Small intestine (tissue), 7 donors: ENCODE measurements at regions not wholly inside any gene's neighbourhood (a gene's known extent, or its start where the extent isn't known, plus 50 kb on each side); places are given as distances from the start of the nearest gene placed in this dataset.

Experiments used
- DNase-seq, 2 donors: peaks; one replicate each; pipeline versions ENCODE4 v3.0.0 to v3.0.0-alpha.2; 2013
- FAIRE-seq: peaks from 2 replicates; lab custom pipeline; 2012; peaks lifted over from hg19 to GRCh38; lab: Jason Lieb, UNC
- H3K27ac ChIP-seq, 3 donors: one replicate each; pipeline ENCODE4 v1.5.1; 2013; ENCODE audit warnings: low read length in 2 of 3, mild to moderate bottlenecking in 2 of 3, control low read depth in 1 of 3, inconsistent platforms in 1 of 3, low read depth in 1 of 3, moderate library complexity in 1 of 3
- H3K27me3 ChIP-seq, 3 donors: one replicate each; pipeline ENCODE4 v1.6.1; 2013; ENCODE audit warnings: low read length in 3 of 3, inconsistent platforms in 1 of 3; ENCODE audit not compliant: control insufficient read depth in 3 of 3, insufficient read depth in 3 of 3
- H3K36me3 ChIP-seq, 3 donors: one replicate each; pipeline ENCODE4 v1.6.1; 2013; ENCODE audit warnings: low read length in 3 of 3, inconsistent platforms in 1 of 3, low read depth in 1 of 3, mild to moderate bottlenecking in 1 of 3, moderate library complexity in 1 of 3; ENCODE audit not compliant: control insufficient read depth in 3 of 3, insufficient read depth in 2 of 3
- H3K4me1 ChIP-seq, 3 donors: one replicate each; pipeline ENCODE4 v1.6.1; 2013; ENCODE audit warnings: low read length in 2 of 3, inconsistent platforms in 1 of 3, low read depth in 1 of 3, mild to moderate bottlenecking in 1 of 3, moderate library complexity in 1 of 3; ENCODE audit not compliant: control insufficient read depth in 3 of 3, insufficient read depth in 2 of 3
- H3K4me3 ChIP-seq, 3 donors: one replicate each; pipeline ENCODE4 v1.5.1; 2013; ENCODE audit warnings: low read length in 3 of 3, control low read depth in 1 of 3, inconsistent platforms in 1 of 3, low read depth in 1 of 3, mild to moderate bottlenecking in 1 of 3, moderate library complexity in 1 of 3
- H3K9me3 ChIP-seq, 2 donors: one replicate each; pipeline ENCODE4 v1.6.1; 2013; ENCODE audit warnings: low read depth in 1 of 2, low read length in 1 of 2; ENCODE audit not compliant: control insufficient read depth in 2 of 2, insufficient read depth in 1 of 2
- WGBS, 3 donors: extraction: QIAGEN DNeasy Blood & Tissue Kit; methylation state at CpG; one replicate each; pipeline ENCODE4 v1.1.7; 2013; 5-methylcytosine and 5-hydroxymethylcytosine counted together
- donor health status: healthy with polysubstance abuse.
- donor health status: control.
- donor health status: control.
- donor health status: Bipolar disorder and iron deficiency.
- donor health status: healthy.

GRCh38 chr16:54998834-54999233, 68.2 kb downstream of the IRX5 start:
- Histone ChIP-seq H3K27me3 (peaks cover 0 to 7% (median 3%) of the 10 kb centered on the region in 3 donors), H3K4me1 (no peaks in the 10 kb centered on the region), H3K9me3 (no peaks in the 10 kb centered on the region), H3K36me3 (no peaks in the 10 kb centered on the region), H3K4me3 (no peak overlapping the region), H3K27ac (no peak overlapping the region)
- no peak for FAIRE-seq
- DNase-seq: no peak
- WGBS, 3 donors: 43 to 53% (median 44%) methylated on average over 1 of the region's 1 CpG

- DNase-seq: no peak
- WGBS, 3 donors: 66 to 70% (median 67%) methylated on average over 11 of the region's 11 CpGs
These were observed 68.8 kb downstream of the IRX5 start for GRCh38 chr16:54999481-54999880.

GRCh38 chr16:55000595-55000994, 69.9 kb downstream of the IRX5 start:
- 53 to 59% (median 54%) methylated on average over 4 of the region's 4 CpGs for WGBS, 3 donors
- Histone ChIP-seq H3K9me3 (no peaks in the 10 kb centered on the region), H3K4me1 (no peaks in the 10 kb centered on the region), H3K27ac (no peak overlapping the region), H3K27me3 (peaks cover 0 to 7% (median 3%) of the 10 kb centered on the region in 3 donors), H3K36me3 (no peaks in the 10 kb centered on the region), H3K4me3 (no peak overlapping the region)
- FAIRE-seq (no peak), DNase-seq (no peak)

More at GRCh38 chr16:54999481-54999880, 68.8 kb downstream of the IRX5 start:
- Histone ChIP-seq H3K27me3 (peaks cover 0 to 7% (median 3%) of the 10 kb centered on the region in 3 donors), H3K36me3 (no peaks in the 10 kb centered on the region), H3K9me3 (no peaks in the 10 kb centered on the region), H3K4me3 (no peak overlapping the region), H3K4me1 (no peaks in the 10 kb centered on the region), H3K27ac (no peak overlapping the region)
- FAIRE-seq: no peak

GRCh38 chr16:55001931-55002330, 71.3 kb downstream of the IRX5 start:
- Histone ChIP-seq H3K27me3 (peaks cover 0 to 4% (median 3%) of the 10 kb centered on the region in 3 donors), H3K4me3 (no peak overlapping the region), H3K27ac (no peak overlapping the region), H3K4me1 (no peaks in the 10 kb centered on the region), H3K36me3 (no peaks in the 10 kb centered on the region), H3K9me3 (no peaks in the 10 kb centered on the region)
- FAIRE-seq: no peak
- 48 to 75% (median 72%) methylated on average over 1 of the region's 1 CpG for WGBS, 3 donors
- DNase-seq: no peak

GRCh38 chr16:55002419-55002818, 71.8 kb downstream of the IRX5 start:
- no peak overlapping the region for H3K27ac ChIP-seq
- no peak for FAIRE-seq
- peaks cover 0 to 4% (median 3%) of the 10 kb centered on the region in 3 donors for H3K27me3 ChIP-seq
- H3K36me3 ChIP-seq: no peaks in the 10 kb centered on the region
- 62 to 81% (median 75%) methylated on average over 5 of the region's 5 CpGs for WGBS, 3 donors
- H3K4me1 ChIP-seq: no peaks in the 10 kb centered on the region
- DNase-seq: no peak
- no peaks in the 10 kb centered on the region for H3K9me3 ChIP-seq
- no peak overlapping the region for H3K4me3 ChIP-seq

- peaks cover 0 to 4% (median 3%) of the 10 kb centered on the region in 3 donors for H3K27me3 ChIP-seq
- no peak overlapping the region for H3K27ac ChIP-seq
- H3K36me3 ChIP-seq: no peaks in the 10 kb centered on the region
- DNase-seq: no peak
- no peak for FAIRE-seq
- no peak overlapping the region for H3K4me3 ChIP-seq
- H3K9me3 ChIP-seq: no peaks in the 10 kb centered on the region
- H3K4me1 ChIP-seq: no peaks in the 10 kb centered on the region
- 50 to 77% (median 70%) methylated on average over 2 of the region's 2 CpGs for WGBS, 3 donors
These were observed 72.6 kb downstream of the IRX5 start for GRCh38 chr16:55003306-55003705.

GRCh38 chr16:55003916-55004315, 73.3 kb downstream of the IRX5 start:
- DNase-seq: no peak
- no peak for FAIRE-seq

GRCh38 chr16:55007504-55007903, 76.8 kb downstream of the IRX5 start:
- H3K4me3 ChIP-seq: no peak overlapping the region
- WGBS, 3 donors: 82 to 93% (median 86%) methylated on average over 8 of the region's 8 CpGs
- no peaks in the 10 kb centered on the region for H3K4me1 ChIP-seq
- H3K36me3 ChIP-seq: no peaks in the 10 kb centered on the region
- no peaks in the 10 kb centered on the region for H3K27me3 ChIP-seq
- FAIRE-seq (no peak), DNase-seq (no peak)
- H3K9me3 ChIP-seq: no peaks in the 10 kb centered on the region
- no peak overlapping the region for H3K27ac ChIP-seq

More at GRCh38 chr16:55003916-55004315, 73.3 kb downstream of the IRX5 start:
- Histone ChIP-seq H3K9me3 (no peaks in the 10 kb centered on the region), H3K4me1 (no peaks in the 10 kb centered on the region), H3K36me3 (no peaks in the 10 kb centered on the region), H3K27ac (no peak overlapping the region), H3K4me3 (no peak overlapping the region), H3K27me3 (peaks cover 0 to 4% (median 3%) of the 10 kb centered on the region in 3 donors)
- 88 to 92% (median 89%) methylated on average over 12 of the region's 12 CpGs for WGBS, 3 donors
